GM21786 (cell line): ENCODE measurements at regions not wholly inside any gene's neighbourhood (a gene's known extent, or its start where the extent isn't known, plus 50 kb on each side); places are given as distances from the start of the nearest gene placed in this dataset.
"Not testable (repeated sequence)": the region's sequence is repeated elsewhere in the genome, so short reads cannot be mapped to it uniquely, and the experiment has no call there.

Experiments
- ATAC-seq: cut with Tn5 transposase; IDR thresholded peaks from one replicate; pipeline ENCODE4 v1.9.1; 2021; ENCODE audit not compliant: unreplicated experiment

DNA sequence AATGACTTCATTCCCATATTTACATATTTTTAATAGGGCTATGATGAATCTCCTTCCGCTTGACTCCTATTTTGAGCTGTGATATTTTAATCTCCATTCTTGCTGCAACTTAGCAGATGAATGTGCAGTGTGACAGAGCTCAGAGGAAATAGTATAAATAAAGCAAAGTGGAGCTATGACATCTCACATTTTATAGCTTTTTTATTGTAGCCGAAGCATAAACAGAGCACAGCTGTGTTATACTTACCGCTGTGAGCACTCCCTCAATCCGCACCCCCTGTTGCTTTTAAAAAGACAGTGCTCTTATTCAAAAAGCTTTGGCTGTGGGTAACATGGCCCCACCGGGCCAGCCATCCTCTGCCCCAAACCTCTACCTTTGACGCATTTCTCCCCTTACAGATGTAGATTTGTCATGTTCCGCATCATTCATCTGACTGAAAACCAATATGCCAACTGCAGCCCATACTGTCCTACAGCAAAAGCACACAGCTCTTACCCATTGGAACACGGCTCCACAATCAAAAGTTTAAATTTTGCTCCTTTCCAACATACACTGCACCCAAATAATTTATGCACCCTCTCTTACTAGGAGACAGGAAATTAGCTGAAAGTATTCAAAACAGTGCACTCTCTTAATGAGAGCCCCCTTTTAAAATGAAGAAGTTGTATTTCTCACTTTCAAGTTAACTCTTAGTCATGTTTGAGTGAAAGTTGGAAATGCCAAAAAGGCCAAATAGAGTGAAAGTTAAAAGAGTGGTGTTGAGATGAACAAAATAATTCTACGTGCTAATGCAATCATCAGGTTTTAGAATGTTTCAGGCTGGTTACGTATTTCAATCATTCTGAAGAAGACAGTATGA is 429.3 kb upstream of the SOX5 start:
- peak; percentile 80 for ATAC-seq

DNA sequence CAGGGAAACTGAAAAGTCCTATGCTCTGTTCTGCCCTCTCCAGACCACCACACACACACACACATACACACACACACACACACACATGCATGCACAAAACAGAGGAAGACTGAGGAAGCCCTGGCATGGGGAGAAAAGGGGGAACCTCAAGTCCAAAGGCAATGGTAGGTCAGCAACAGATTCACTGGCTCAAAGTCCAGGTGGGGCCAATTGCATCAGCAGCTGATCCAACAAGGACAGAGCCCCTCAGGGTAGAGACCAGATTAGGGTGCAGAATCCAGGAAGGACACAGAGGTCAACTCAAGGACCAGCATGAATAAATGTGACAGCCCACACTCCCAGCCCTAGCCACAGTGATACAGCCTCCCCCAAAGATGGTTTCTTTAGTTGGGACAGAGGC is 425.0 kb upstream of the SOX5 start:
- ATAC-seq, result no peak

DNA sequence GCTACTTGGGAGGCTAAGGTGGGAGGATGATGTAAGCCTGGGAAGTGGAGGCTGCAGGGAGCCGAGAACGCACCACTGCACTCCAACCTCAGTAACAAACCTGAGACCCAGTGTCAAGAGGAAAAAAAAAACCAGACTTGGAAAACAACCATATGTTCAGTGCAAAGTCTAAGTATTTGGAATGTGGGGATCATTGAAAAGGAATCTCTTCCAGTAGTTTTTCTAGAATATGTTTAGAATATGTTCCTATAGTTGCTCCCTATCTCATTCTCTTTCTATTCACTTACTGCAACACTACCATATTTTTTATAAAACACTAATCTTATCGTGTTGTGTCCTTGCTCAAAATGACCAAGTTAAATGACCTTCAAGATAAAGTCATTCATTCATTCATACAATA is 423.5 kb upstream of the SOX5 start:
- no peak for ATAC-seq

DNA sequence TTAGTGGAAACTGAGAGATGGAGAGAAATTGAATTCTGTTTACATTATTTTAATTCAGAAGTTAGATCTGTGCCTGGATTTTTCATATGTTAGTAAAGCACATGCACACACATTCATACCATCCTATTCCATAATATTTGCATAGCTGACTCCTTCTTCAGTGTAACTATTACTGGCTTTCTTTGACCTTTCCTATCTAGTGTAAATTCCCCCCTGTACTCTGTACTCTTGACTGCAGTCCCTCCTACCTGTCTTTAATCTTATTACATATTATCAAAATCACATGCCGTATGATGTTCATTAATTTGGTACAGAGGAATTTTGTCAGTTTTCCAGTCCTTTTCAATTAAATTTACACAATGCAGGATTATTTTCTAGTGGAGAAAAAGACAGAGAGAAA is 417.0 kb upstream of the SOX5 start:
- ATAC-seq, result no peak

DNA sequence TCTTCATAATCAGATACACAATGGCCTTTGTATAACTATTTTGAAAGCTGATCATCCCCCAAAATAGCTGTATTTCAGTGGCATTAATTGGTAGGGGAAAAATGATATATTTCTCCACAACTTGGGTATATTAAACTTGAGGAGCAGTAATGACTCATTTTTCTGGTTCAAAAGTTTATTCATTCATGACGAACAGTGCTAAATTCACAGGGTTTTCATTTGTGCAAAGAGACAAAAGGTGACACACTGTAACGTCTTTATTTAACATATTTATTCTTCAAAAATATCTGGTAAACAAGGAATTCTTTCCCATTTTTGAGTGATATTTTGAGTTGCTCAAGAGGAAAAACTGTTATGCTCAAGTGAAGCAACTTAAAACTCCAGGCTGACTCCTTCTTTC is 415.5 kb upstream of the SOX5 start:
- no peak for ATAC-seq

DNA sequence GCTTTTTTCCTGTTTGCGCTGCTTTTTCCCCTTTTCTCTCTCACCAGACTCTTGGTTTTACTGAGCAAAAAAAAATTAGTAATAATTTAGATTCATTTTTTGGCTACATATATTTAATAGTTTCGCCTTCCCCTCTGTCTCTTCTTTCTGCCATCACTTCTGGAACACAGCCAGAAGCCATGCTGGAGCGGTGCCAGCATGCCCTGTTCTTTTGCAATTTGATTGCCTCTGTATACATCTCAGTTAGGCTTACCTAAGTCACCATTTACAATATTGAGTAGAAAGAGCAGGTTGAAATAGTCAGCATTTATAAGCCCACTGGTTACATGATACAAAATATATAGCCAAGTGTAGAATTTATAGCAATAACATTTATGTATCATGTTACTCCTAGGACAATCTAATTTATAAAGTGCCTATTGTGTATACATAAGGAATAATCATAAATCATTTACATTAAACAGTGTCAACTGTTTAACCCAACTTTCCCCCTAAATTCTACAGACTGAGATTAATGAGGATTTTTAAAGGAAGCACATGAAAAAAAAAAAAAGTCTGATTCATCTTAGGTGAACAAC is 413.8 kb upstream of the SOX5 start:
- ATAC-seq, result no peak

DNA sequence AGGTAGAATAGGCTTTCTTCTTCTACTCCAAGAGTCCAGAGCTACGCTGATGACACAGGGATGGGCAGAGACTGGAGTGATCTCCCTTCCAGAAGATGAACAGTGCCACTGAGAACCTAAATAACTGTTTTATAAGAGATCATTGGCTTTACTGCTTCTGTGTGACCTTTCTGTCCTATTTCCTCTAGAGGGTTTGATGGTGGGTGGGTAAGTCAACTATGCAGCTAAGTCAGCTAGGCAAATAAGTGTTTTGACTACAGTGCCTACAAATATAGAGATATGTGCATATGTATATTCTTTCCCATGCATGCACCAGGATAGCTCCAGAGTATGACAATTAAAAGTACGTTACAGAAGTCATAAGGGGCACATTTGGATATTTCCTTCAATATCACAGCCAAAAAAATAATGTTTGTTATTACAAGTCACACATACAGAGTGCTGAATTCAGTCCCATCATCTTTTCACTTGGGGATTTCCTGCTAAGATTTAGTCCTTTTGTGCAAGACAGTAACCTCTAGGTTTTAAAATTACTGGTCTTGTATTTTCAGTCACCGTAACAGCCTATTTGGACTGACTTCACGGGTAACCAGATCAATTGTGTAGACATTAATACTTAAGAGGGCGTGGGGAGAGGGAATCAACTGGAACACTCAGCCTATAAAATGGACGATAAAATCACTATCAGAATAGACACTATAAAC is 412.6 kb upstream of the SOX5 start:
- no peak for ATAC-seq

DNA sequence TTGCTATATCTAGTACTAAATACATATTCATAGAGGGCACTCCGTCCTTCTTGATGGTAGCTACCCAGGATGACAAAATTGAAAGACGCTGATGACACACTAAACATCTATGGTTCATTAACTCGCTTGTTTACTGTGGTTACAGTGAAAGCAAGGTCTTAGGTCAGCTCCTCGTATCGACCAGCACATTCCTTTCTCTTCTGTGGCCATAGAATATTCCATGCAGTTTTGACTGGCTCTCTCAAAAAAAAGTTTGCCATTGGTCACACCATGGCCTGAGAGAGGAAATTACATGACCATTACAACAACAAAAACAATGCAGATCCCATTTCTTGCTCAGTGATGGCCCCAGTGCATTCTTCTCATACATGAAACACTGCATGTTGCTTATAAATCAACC is 411.4 kb upstream of the SOX5 start:
- ATAC-seq, result peak; percentile 78

DNA sequence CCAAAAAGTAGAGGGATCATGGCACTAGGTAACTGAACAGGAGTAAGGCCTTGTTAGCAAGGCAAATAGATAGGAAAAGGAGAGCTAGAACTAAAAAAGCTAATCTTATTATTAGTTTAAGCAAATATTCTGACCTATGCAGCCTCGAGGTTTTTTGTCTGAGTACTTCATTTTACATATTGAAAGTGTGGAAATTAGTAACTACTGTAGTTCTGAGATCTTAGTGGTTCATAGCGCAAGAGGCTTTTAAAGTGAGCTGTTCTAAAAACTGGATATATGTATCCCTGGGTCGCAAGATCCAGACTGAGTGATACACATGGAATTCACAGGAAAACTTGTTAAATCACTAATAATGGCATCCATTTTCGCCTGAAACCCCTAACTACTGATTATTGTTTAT is 411.0 kb upstream of the SOX5 start:
- ATAC-seq, result no peak

DNA sequence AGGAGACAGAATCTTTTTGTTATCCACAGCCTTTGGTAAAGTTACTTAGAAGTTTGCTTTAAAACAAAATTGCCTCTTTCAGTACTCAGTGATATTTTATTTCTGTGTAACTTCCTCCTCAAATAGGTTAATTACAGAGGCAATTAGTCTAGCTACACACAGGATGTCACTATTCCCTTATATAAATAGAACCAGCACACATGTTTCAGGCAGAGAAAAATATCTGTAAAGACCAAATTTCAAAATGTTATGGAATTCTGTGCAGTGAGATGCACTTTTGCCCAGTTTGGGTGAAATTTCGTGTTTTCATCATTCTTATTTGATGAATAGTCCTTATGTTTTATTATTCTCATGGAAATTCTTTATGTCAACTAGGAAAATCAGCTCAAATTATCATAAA is 410.6 kb upstream of the SOX5 start:
- no peak for ATAC-seq

DNA sequence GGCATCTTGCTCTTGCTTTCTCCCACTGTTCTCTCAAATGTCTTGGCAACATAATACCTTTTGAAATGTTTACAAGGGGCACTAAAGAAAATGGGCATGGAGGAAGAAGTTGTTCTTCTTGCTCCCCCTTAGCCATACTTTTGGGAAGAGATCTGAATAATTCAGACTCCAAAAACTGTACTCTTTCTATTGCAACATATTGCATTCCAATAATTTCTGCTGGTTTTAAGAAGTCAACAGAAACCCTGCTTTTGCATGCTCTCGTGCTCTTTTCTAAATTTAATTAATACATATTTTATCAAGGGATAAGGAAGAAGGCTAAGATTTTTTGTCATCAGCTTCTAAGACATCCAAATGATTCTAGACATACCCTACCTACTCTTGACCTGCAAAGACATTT is 409.9 kb upstream of the SOX5 start:
- no peak for ATAC-seq

DNA sequence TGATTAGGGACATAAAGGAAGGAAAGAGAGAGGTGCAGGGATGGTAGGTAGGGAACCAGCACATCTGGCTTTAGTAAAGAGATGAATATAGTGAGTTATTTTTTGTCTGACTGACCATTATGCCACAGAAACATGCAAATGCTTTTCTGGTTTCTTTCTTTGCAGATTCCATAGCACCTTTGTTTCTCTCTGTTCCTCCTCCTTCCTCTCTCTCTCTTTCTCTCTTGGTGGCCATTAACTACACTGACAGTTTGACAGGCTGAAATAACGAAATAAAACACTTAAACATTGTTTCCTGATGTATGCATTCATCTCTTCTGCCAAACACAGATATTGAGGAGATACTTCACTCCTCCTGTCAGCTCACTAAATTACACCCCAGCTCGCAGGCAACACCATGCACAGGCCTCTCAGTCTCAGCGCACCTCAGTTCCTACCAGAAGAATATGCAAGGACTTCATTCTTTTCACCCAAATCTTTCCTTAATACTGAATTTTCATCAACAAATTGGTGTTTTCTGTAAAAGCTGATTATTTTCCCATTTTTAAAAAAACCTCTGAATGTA is 406.9 kb upstream of the SOX5 start:
- peak; percentile 55 for ATAC-seq

DNA sequence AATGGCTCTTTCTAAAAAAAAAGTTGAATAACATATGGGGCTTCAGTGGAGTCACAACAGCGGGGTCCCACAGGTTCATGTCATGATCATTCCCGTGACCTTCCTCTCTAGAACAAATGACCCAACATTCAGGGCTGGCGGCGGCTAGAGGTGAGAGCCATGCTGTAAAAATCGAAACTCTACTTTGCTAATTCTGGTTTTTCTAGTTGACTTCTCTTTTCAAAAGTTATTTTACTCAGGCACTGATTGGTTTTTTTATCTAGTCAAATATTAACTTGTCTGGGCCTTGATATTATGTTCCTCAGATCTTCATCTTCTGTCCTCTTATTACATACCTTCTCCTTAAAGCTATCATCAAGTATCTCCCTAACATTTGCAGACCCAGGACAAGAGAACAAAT is 402.9 kb upstream of the SOX5 start:
- no peak for ATAC-seq

DNA sequence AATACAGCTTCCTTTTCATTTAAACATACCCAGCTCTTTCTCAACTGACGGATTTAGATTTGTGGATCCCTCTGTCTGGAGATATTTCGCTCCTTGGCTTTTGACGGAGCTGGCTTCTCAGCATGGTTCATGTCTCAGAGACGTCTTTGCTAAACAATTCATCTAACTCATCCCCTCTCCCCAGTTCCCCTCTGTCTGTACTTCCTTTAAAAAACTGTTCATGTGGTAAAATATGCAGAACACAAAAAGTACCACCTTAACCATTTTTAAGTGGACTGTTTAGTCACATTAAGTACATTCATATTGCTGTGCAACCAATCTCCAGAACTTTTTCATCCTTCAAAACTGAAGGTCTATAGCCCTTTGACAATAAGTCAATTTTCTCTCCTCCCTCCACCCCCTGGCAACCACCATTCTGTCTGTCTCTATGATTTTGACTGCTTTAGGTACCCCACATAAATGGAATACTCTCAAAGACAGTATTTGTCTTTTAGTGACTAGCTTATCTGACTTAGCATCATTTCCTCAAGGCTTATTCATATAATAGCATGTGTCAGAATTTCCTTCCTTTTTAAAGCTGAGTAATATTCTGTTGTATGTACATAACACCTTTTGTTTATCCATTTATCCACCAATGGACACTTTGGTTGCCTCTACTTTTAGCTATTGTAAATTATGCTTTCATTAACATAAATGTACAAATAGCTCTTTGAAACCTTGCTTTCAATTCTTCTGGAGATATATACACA is 399.8 kb upstream of the SOX5 start:
- ATAC-seq, result no peak

DNA sequence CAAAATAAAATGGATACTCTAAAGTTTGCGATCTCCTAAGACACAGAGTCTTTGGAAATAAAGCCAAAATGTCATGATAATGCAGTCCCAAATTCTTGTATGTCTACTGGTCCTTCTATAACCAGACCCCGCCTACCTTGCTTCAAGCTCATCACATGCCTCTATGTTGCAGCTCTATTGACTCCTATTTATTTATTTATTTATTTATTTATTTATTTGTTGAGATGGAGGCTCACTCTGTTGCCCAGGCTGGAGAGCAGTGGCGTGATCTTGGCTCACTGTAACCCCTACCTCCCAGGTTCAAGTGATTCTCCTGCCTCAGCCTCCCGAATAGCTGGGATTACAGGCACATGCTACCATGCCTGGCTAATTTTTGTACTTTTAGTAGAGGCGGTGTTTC is 398.7 kb upstream of the SOX5 start:
- not testable (repeated sequence) for ATAC-seq

DNA sequence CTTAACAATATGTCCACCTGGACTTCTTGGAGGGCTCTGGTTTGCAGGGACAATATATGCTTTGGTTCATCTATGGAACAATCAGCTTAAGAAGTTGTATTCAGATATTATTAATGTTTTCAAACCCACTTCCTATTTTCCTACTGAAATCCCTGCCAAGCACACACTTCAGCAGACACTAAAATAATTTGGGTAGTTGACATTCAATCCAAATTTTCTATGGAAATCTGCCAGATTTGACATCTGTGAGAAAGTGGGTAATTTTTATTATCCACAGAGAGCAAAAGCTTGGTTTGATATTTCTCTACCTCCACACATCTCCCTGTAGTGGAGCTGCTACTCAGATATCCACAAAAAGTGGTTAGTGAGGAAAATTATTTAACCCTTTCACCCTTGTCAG is 378.8 kb upstream of the SOX5 start:
- ATAC-seq, result no peak

DNA sequence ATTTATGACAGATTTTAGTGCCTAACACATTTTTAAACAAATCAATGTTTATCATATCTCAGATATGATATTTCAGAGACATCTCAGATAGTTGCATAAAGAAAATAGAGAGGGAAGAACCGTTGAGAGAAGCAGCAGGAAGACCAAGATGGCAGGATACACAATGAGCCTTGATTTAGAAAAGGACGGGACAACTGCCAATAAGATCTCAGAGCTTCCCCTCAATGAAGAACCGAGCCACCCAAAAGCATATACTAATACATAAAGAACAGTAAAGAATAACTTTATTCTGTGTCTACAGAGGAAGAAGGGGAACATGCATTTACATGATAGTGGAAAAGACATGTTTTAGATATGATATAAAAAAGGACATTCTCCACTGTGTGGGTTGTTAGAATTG is 375.9 kb upstream of the SOX5 start:
- ATAC-seq, result no peak

DNA sequence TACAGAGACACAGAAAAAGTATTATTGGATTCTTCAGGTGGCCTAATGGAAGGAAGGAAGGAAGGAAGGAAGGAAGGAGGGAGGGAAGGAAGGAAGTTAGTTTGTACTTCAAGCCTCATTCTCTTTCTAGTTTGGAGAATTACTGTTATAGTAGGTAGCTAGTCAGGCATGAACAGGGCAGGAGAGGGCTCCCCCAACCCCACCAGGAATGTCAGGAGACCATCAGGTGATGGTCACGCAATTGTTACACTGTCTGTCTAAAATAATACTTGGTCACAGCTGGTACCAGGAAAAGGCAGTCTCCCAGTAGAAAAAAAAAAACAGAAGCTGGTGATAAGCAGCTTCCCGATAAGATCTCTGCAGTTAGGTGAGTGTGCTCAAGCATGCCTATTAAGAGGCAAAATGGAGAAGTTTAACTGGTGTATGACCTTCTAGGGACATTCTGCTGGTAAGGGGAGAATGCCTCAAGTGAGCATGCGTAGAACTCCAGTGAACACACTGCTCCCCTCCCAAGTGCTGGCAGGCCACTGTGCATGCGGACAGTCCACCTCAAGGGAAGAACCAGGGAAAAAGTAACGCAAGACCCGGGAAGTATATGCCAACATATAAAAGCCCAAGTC is 358.4 kb upstream of the SOX5 start:
- ATAC-seq, result no peak

DNA sequence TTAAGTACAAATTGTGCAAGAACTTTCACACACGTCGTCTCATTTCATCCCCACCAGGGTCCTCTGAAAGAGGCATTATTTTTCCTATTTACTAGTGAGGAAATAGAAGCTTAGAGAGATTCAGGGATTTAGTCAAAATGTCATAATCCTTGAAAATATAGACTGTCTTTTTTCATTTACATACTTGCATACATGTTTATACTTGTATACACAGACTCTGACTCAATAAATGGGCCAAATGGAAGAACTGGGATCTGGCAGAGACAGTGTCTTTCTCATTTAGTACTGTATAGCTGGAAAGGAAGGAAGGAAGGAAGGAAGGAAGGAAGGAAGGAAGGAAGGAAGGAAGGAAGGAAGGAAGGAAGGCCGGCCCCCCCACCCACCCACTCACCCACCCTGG is 357.7 kb upstream of the SOX5 start:
- ATAC-seq, result no peak

DNA sequence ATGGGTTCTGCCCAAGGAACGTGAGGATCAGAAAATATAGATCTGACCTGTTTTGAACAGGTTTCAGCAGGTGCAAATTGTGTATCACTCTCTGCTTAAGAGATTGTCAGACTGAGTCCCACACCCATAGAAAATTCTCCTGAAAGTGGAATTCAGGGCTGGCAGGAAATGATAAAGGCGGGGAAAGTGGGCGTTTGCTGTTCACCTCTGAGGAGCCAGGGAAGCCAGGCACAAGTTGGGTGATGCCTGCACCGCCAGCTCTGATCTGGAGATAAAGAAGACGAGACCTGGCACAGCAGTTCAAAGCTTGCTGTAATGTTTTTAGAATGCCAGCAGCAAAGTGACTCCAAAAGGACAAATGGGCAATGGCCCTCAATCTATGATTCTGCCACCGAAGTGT is 356.5 kb upstream of the SOX5 start:
- no peak for ATAC-seq

DNA sequence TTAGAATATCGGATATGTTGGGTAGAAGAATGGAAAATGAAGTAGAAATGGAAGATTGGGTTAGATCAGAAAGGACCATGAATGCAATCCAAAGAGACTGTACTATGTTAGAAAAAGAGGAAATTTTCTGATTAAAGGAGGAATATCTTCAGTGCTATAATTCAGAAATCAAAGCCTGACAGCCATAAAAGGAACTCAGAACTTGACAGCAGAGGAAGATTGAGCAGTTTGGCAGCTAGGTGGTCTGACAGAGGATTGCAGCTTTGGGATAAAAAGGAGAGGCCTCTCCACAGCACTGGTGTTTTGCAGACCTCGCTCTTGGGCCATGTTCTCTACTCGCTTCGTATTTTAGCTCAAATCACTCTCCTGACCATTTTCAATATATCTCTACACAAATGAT is 354.8 kb upstream of the SOX5 start:
- no peak for ATAC-seq
